Transverse colon (tissue), 4 donors: ENCODE measurements at regions not wholly inside any gene's neighbourhood (a gene's known extent, or its start where the extent isn't known, plus 50 kb on each side); places are given as distances from the start of the nearest gene placed in this dataset.

Experiments
- DNase-seq: peaks from one replicate; pipeline ENCODE4 v3.0.0-alpha.2; 2019
- H3K27ac ChIP-seq, 4 donors: fragments of 200-600 bp; sonication (generic); 2 replicates each; pipeline ENCODE4 v1.5.1; 2016 to 2018; ENCODE audit warnings: inconsistent platforms in 4 of 4
- H3K27me3 ChIP-seq: fragments of 200-600 bp; sonication (generic); 2 replicates; pipeline ENCODE4 v1.5.1; 2017; ENCODE audit warnings: inconsistent platforms
- H3K36me3 ChIP-seq, 4 donors: fragments of 200-600 bp; sonication (generic); 2 replicates each; pipeline ENCODE4 v1.5.1; 2017 to 2019; ENCODE audit warnings: inconsistent platforms in 4 of 4
- H3K4me1 ChIP-seq, 4 donors: fragments of 200-600 bp; sonication (generic); 2 replicates each; pipeline ENCODE4 v1.5.1; 2017 to 2020; ENCODE audit warnings: inconsistent platforms in 4 of 4
- H3K4me3 ChIP-seq, 4 donors: fragments of 200-600 bp; sonication (generic); 1 replicate in 1 of 4; 2 replicates in 3 of 4; pipeline versions ENCODE4 v1.5.1 to v1.6.1; 2017 to 2019; ENCODE audit warnings: inconsistent platforms in 4 of 4
- H3K9me3 ChIP-seq, 2 donors: fragments of 200-600 bp; sonication (generic); 2 replicates each; pipeline ENCODE4 v1.5.1; 2017 to 2019; ENCODE audit warnings: inconsistent platforms in 2 of 2
- CTCF ChIP-seq, 5 experiments: fragments of 200-600 bp in 3 of 5; fragments of 450-650 bp in 2 of 5; sonication (generic) in 3 of 5; IDR thresholded peaks; 1 replicate in 2 of 5; 2 replicates in 3 of 5; pipeline ENCODE4 v1.5.1; 2016 to 2017; ENCODE audit warnings: antibody characterized with exemption in 5 of 5, inconsistent platforms in 3 of 5, mild to moderate bottlenecking in 2 of 5, moderate library complexity in 1 of 5
- EP300 ChIP-seq: sonication (generic); formaldehyde crosslinking; IDR thresholded peaks from one replicate; pipeline ENCODE4 v1.6.1; 2017; ENCODE audit warnings: antibody characterized with exemption, low read depth
- POLR2A ChIP-seq: fragments of 450-650 bp; IDR thresholded peaks from one replicate; pipeline ENCODE4 v1.6.1; 2016; ENCODE audit warnings: antibody characterized with exemption, mild to moderate bottlenecking, moderate library complexity
- POLR2AphosphoS5 ChIP-seq, 3 donors: sonication (generic); formaldehyde crosslinking; IDR thresholded peaks; one replicate each; pipeline ENCODE4 v1.6.1; 2016; ENCODE audit warnings: antibody characterized with exemption in 3 of 3
- WGBS, 2 donors: methylation state at CpG; one replicate each; pipeline ENCODE4 v1.1.5; 2018; ENCODE audit warnings: low coverage in 1 of 2; 5-methylcytosine and 5-hydroxymethylcytosine counted together
- in situ Hi-C, 4 donors: fragments of 200-750 bp; cut with MboI; loops; one replicate each; pipeline versions ENCODE4 v1.15.0 to v1.15.1; 2017; ENCODE audit warnings: low sequenced_read_pairs in 3 of 4, low pct_ligation_motif_present in 1 of 4, low pct_unique_long_range_greater_than_20kb in 1 of 4
- intact Hi-C: fragments of 100-400 bp; cut with DNase I; formaldehyde crosslinking; loops from one replicate; pipeline ENCODE4 v1.15.1; 2023; ENCODE audit warnings: low total_unique reads

GRCh38 chr1:105516068-105516467 lies 1540.4 kb upstream of the PRMT6 start:
- intact Hi-C loops (no loop called here), in situ Hi-C loops (no loop called here)
- H3K27me3 ChIP-seq, result no peaks in the 10 kb centered on the region
- no peak for DNase-seq
- no peaks in the 10 kb centered on the region for H3K9me3 ChIP-seq
- no peaks in the 10 kb centered on the region for H3K36me3 ChIP-seq
- no peak overlapping the region for H3K4me3 ChIP-seq
- TF ChIP-seq POLR2A, result no peak
- no peak for TF ChIP-seq POLR2AphosphoS5 (IDR thresholded peaks at IDR 0.05)
- no peak for TF ChIP-seq EP300
- TF ChIP-seq CTCF (IDR thresholded peaks at IDR 0.05), result no peak
- no peaks in the 10 kb centered on the region for H3K4me1 ChIP-seq
- WGBS, 2 donors, result 45 to 82% methylated on average over 1 of the region's 1 CpG
- no peak overlapping the region for H3K27ac ChIP-seq

- no peak for DNase-seq
- TF ChIP-seq CTCF (IDR thresholded peaks at IDR 0.05) (no peak), POLR2AphosphoS5 (IDR thresholded peaks at IDR 0.05) (no peak), EP300 (no peak), POLR2A (no peak)
- no peak overlapping the region for H3K27ac ChIP-seq
- H3K9me3 ChIP-seq, result peaks cover 4 to 6% of the 10 kb centered on the region in 2 donors
- 81 to 91% methylated on average over 3 of the region's 3 CpGs for WGBS, 2 donors
- H3K4me1 ChIP-seq, result no peaks in the 10 kb centered on the region
- H3K4me3 ChIP-seq, result no peak overlapping the region
- no peaks in the 10 kb centered on the region for H3K27me3 ChIP-seq
- intact Hi-C loops (no loop called here), in situ Hi-C loops (no loop called here)
- no peaks in the 10 kb centered on the region for H3K36me3 ChIP-seq
These were observed 1522.5 kb upstream of the PRMT6 start for GRCh38 chr1:105533996-105534395.

- TF ChIP-seq POLR2A, result no peak
- no peaks in the 10 kb centered on the region for H3K36me3 ChIP-seq
- intact Hi-C loops (no loop called here), in situ Hi-C loops (no loop called here)
- no peak overlapping the region for H3K4me3 ChIP-seq
- H3K27ac ChIP-seq, result no peak overlapping the region
- no peaks in the 10 kb centered on the region for H3K4me1 ChIP-seq
- no peaks in the 10 kb centered on the region for H3K27me3 ChIP-seq
- no peak for DNase-seq
- H3K9me3 ChIP-seq, result no peaks in the 10 kb centered on the region
- 47 to 60% methylated on average over 1 of the region's 1 CpG for WGBS, 2 donors
These were observed 1512.0 kb upstream of the PRMT6 start for GRCh38 chr1:105544475-105544874.

GRCh38 chr1:105556266-105556665 lies 1500.2 kb upstream of the PRMT6 start:
- intact Hi-C loops (no loop called here), in situ Hi-C loops (no loop called here)
- TF ChIP-seq POLR2A (no peak), CTCF (IDR thresholded peaks at IDR 0.05) (no peak), EP300 (no peak), POLR2AphosphoS5 (IDR thresholded peaks at IDR 0.05) (no peak)
- Histone ChIP-seq H3K27ac (no peak overlapping the region), H3K9me3 (no peaks in the 10 kb centered on the region), H3K4me3 (no peak overlapping the region), H3K4me1 (no peaks in the 10 kb centered on the region), H3K27me3 (no peaks in the 10 kb centered on the region), H3K36me3 (no peaks in the 10 kb centered on the region)
- 42 to 61% methylated on average over 2 of the region's 2 CpGs for WGBS, 2 donors
- DNase-seq, result no peak

- intact Hi-C loops (no loop called here), in situ Hi-C loops (no loop called here)
- H3K27ac ChIP-seq, result no peak overlapping the region
These were observed 1498.5 kb upstream of the PRMT6 start for GRCh38 chr1:105558023-105558422.

More at GRCh38 chr1:105558023-105558422, 1498.5 kb upstream of the PRMT6 start:
- Histone ChIP-seq H3K27me3 (no peaks in the 10 kb centered on the region), H3K4me1 (no peaks in the 10 kb centered on the region), H3K4me3 (no peak overlapping the region), H3K9me3 (no peaks in the 10 kb centered on the region), H3K36me3 (no peaks in the 10 kb centered on the region)
- TF ChIP-seq POLR2AphosphoS5 (IDR thresholded peaks at IDR 0.05) (no peak), CTCF (IDR thresholded peaks at IDR 0.05) (no peak), POLR2A (no peak), EP300 (no peak)
- DNase-seq, result no peak
